ENCODE measurements at regions not wholly inside any gene's neighbourhood (a gene's known extent, or its start where the extent isn't known, plus 50 kb on each side); places are given as distances from the start of the nearest gene placed in this dataset.
"Not testable (repeated sequence)": the region's sequence is repeated elsewhere in the genome, so short reads cannot be mapped to it uniquely, and the experiment has no call there.

DNA sequence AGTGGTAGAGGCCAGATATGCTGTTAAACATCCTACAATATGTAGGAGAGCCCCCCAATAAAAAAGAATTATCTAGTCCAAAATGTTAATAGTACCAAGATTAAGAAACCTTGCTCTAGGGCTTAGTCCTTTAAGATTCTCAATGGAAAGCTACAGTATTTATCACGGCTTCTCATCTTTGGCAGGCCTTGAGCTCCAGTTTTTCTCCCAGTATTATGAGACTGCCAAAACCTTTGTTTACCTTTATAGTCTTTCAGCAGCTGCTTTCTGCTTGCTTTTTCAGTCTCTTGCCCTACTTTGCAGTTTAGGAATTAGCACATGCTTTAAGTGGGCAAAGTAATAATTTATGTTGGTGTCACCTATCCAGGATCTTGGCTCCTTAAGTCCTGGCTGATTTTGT lies 59.7 kb downstream of the NHLRC1 start:
- Mint-ChIP-seq H3K27ac (no peak overlapping the region), H3K36me3 (no peaks in the 10 kb centered on the region), H3K9me3 (no peaks in the 10 kb centered on the region), H3K27me3 (no peaks in the 10 kb centered on the region), H3K4me3 (no peak overlapping the region), H3K4me1 (no peaks in the 10 kb centered on the region)
- CTCF ChIA-PET, result no interaction called here
- no peak for DNase-seq

DNA sequence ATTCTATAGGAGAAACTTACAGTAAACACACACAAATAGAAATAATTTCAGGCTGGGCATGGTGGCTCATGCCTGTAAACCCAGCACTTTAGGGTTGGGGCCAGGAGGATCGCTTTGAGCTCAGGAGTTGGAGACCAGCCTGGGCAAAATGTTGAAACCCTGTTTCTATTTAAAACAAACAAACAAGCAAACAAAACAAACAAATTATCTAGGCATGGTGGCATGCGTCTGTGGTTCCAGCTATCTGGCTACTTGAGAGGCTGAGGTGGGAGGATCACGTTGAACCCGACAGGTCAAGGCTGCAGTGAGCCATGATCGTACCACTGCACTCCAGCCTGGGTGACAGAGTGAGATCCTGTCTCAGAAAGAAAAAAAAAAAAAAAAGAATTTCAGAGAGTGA lies 64.0 kb downstream of the NHLRC1 start:
- no peak overlapping the region for H3K4me3 Mint-ChIP-seq
- no peaks in the 10 kb centered on the region for H3K4me1 Mint-ChIP-seq
- DNase-seq, result no peak
- H3K27me3 Mint-ChIP-seq, result no peaks in the 10 kb centered on the region
- CTCF ChIA-PET, result no interaction called here
- H3K9me3 Mint-ChIP-seq, result no peaks in the 10 kb centered on the region
- H3K27ac Mint-ChIP-seq, result no peak overlapping the region
- no peaks in the 10 kb centered on the region for H3K36me3 Mint-ChIP-seq

DNA sequence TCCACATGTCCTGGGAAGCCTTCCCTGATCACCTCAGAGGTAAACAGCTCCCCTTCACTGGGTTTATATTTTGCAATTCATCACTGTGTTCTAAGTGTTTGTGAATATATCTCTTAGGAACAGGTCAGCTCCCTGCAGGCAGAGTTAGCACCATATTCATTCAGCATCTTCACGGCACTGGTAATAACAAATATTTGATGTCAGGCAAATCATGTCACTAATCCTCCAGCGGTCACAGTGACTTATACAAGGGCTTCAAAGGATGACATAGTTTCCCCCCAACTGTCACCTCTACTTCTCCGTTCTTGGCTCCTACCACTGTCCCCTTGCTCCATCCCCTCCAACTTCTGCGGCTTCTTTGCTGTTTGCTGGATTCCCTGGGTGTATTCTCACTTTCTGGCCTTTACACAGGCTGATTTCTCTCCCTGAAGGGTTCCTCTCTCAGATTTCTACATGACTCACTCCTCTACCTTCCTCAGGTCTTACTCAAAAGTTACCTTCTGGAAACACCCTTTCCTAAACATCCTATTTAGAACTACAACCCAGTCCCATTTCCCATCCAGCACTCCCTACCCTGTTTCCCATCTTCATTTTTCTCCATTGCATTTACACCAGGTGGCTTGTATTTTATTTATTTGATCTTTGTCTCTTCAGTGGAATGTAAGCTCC lies 66.6 kb downstream of the NHLRC1 start:
- CTCF ChIA-PET, result no interaction called here
- no peaks in the 10 kb centered on the region for H3K4me1 Mint-ChIP-seq
- no peak for DNase-seq
- no peak overlapping the region for H3K27ac Mint-ChIP-seq
- no peaks in the 10 kb centered on the region for H3K9me3 Mint-ChIP-seq
- no peak overlapping the region for H3K4me3 Mint-ChIP-seq
- H3K36me3 Mint-ChIP-seq, result no peaks in the 10 kb centered on the region
- no peaks in the 10 kb centered on the region for H3K27me3 Mint-ChIP-seq

DNA sequence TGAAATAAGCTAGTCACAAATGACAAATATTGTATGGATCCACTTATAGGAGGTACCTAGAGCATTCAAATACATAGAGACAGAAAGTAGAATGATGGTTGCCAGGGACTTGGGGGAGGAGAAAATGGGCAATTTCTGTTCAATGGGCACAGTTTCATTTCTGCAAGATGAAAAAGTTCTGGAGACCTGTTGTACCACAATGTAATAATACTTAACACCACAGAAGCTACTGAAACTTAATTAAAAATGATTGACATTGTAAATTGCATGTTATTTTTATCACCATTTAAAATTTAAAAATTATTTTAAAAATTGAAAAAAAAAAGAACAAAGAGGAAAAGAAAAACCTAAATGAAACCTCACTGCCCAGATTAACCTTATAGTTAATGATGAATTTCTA lies 67.4 kb downstream of the NHLRC1 start:
- Mint-ChIP-seq H3K4me1 (no peaks in the 10 kb centered on the region), H3K27me3 (no peaks in the 10 kb centered on the region), H3K36me3 (no peaks in the 10 kb centered on the region), H3K27ac (no peak overlapping the region), H3K9me3 (no peaks in the 10 kb centered on the region), H3K4me3 (no peak overlapping the region)
- no peak for DNase-seq
- CTCF ChIA-PET, result no interaction called here

DNA sequence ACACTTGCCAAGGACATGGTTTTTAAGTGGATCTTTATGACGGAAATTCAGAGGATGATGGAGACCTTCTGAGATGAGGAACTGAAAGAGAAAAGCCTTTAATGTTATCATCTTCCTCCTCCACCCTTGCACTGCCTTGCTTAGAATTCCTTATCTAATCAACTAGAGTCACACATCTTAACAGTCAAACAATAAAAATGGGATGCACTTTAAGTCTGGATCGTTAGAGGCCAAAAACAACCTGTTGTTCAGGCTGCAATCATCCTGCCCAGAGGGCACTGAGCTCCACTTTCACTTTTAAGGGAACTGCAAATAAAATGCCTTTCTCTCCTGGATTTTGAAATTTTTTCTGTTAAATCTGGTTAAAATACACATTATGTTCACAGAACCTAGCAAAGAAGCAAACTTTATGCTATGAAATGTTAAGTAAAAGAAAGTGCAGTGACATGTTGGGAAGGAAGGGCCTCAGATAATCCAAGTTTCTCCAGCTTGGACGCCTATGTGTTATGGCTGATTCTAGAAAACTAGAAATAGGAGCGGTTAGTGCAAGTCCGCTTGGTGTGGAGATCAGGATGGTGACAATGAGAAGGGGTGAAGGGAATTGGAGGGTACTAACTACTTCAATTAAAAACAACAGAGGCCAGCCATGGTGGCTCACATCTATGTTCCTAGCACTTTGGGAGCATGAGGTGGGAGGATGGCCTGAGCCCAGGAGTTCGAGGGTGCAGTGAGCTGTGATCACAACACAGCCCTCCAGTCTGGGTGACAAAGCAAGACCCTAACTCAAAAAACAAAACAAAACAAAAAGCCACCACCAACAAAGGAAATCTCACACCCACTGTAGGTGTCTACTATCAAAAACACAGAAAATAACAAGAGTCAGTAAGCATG lies 66.4 kb upstream of the KIF13A start:
- Mint-ChIP-seq H3K9me3 (no peaks in the 10 kb centered on the region), H3K27me3 (no peaks in the 10 kb centered on the region), H3K36me3 (no peaks in the 10 kb centered on the region), H3K27ac (no peak overlapping the region), H3K4me3 (no peak overlapping the region), H3K4me1 (no peaks in the 10 kb centered on the region)
- CTCF ChIA-PET, result no interaction called here
- no peak for DNase-seq

DNA sequence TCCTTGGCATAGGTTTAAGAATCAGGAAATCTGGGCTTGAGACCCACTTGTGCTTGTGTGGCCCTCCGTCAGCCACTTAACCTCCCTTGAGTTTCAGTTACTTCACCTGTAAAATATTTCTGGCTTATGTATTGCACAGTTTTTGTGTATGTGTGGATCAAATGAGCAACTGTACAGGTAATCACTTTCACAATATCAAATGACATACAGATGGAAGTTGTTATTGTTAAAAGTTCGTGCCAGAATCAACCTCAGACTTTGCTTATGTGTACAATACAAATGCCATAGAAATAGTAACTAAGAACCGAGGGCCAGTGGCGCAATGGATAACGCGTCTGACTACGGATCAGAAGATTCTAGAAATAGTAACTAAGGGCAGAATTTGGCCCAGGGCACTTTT lies 65.6 kb upstream of the KIF13A start:
- DNase-seq, result no peak
- H3K9me3 Mint-ChIP-seq, result no peaks in the 10 kb centered on the region
- no peaks in the 10 kb centered on the region for H3K4me1 Mint-ChIP-seq
- H3K4me3 Mint-ChIP-seq, result no peak overlapping the region
- CTCF ChIA-PET, result no interaction called here
- H3K27ac Mint-ChIP-seq, result no peak overlapping the region
- no peaks in the 10 kb centered on the region for H3K36me3 Mint-ChIP-seq
- H3K27me3 Mint-ChIP-seq, result no peaks in the 10 kb centered on the region

DNA sequence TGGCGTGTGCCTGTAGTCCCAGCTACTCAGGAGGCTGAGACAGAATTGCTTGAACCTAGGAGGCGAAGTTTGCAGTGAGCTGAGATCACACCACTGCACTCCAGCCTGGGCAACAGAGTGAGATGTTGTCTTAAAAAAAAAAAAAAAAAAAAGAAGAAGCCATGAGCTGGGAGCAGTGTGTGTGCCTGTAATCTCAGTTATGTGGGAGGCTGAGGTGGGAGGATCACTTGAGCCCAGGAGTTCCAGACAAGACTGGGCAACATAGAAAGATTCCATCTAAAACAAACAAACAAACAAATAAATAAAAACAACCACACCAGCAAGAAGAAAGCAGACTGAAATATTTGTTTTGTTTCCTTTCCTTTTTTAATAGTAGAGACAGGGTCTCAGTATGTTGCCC lies 62.2 kb upstream of the KIF13A start:
- no peak for DNase-seq
- Mint-ChIP-seq H3K27ac (no peak overlapping the region), H3K4me3 (no peak overlapping the region), H3K4me1 (no peaks in the 10 kb centered on the region), H3K27me3 (no peaks in the 10 kb centered on the region), H3K9me3 (no peaks in the 10 kb centered on the region), H3K36me3 (no peaks in the 10 kb centered on the region)
- CTCF ChIA-PET, result no interaction called here

DNA sequence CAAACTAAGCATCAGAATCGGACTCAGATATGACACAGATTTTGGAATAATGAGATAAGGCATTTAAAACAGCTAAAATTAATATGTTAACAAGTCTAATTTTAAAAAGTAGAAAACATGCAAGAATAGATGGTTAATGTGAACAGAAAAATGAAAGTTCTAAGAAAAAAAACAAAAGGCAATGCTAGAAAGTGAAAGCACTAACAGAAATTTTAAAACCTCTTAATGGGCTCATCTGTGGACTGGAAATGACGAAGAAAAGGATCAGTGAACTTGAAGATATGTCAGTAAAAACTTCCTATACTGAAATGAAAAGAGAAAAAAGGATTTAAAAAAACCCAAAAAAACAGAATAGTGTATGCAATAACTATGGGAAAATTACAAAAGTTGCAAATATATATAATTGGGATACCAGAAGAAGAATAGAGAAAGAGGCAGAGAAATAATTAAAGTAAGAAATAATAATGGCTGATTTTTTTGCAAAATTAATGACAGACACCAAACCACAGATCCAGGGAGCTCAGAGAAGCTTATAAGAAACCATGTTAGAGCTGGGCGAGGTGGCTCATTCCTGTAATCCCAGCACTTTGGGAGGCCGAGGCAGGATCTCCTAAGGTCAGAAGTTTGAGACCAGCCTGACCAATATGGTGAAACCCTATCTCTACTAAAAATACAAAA lies 61.7 kb upstream of the KIF13A start:
- H3K27me3 Mint-ChIP-seq, result no peaks in the 10 kb centered on the region
- no peaks in the 10 kb centered on the region for H3K4me1 Mint-ChIP-seq
- no peak overlapping the region for H3K4me3 Mint-ChIP-seq
- no peak overlapping the region for H3K27ac Mint-ChIP-seq
- CTCF ChIA-PET, result no interaction called here
- no peak for DNase-seq
- H3K36me3 Mint-ChIP-seq, result no peaks in the 10 kb centered on the region
- H3K9me3 Mint-ChIP-seq, result no peaks in the 10 kb centered on the region

DNA sequence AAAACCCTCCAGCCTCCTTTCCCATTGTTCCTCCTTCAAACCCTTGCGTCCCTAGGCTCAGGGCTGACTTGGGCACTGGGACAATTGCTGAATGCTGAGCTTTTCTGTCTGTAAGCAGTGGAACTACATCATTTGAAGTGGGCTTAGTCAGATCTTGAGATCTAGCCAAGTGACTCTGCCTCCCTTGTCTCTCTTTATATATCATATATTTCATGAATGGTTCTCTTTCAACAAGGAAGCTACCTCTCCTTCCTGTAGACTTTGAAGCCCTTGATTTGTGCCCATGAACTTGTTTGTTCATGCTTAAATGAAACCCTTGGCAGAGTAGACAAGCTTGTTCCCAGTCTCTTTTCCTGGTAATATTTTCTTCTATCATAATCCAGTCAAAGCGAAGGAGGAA lies 60.0 kb upstream of the KIF13A start:
- Mint-ChIP-seq H3K9me3 (no peaks in the 10 kb centered on the region), H3K27ac (no peak overlapping the region), H3K4me3 (no peak overlapping the region), H3K4me1 (no peaks in the 10 kb centered on the region), H3K36me3 (no peaks in the 10 kb centered on the region), H3K27me3 (no peaks in the 10 kb centered on the region)
- DNase-seq, result no peak
- CTCF ChIA-PET, result no interaction called here

DNA sequence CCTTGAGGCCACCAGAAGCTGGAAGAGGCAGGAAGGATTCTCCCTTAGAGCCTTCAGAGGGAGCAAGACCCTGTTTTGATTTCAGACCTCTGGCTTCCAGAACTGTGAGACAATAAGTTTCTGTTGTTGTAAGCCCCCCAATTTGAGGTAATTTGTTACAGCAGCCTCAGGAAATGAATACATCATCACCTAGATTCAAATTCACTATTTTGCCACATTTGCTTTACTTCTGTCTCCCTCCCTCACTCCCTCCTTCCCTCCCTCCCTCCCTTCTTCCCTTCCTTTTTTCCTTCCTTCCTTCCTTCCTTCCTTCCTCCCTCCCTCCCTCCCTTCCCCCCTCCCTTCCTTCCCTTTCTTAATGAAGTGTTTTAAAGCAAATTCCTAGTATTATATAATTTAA lies 58.1 kb upstream of the KIF13A start:
- Mint-ChIP-seq H3K27ac (no peak overlapping the region), H3K4me3 (no peak overlapping the region), H3K36me3 (no peaks in the 10 kb centered on the region), H3K4me1 (no peaks in the 10 kb centered on the region), H3K27me3 (no peaks in the 10 kb centered on the region), H3K9me3 (no peaks in the 10 kb centered on the region)
- CTCF ChIA-PET, result no interaction called here
- no peak for DNase-seq

DNA sequence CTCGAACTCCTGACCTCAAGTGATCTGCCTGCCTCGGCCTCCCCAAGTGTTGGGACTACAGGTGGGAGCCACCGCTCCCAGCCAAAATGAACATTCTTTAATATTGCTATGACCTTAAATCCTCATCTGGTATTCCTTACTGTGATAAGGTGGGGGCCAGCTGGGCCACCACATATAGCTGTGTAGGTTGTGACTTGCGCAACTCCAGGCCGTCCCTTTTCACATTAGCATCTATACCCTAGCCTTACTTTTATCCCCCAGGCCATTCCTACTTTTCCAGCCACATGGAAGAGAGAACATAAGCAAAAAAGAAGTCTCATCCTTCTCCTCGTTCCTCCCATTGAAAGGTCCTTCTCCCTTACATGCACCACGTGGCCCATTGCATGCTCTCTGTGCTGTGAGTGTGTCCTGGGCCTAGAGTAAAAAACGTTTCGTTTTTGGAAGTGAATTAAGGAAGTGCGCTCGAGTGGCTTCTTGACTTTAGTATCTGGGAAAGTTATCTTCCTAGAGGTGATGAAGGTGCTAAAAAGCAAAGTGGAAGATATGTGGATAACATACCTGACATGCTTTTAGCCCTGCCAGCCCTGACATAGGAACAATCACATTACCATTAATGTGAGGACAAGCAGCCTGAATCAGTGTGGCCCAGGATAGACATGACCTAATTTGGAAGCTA lies 56.8 kb upstream of the KIF13A start:
- DNase-seq, result no peak
- Mint-ChIP-seq H3K36me3 (no peaks in the 10 kb centered on the region), H3K4me3 (no peak overlapping the region), H3K9me3 (no peaks in the 10 kb centered on the region), H3K4me1 (no peaks in the 10 kb centered on the region), H3K27ac (no peak overlapping the region), H3K27me3 (no peaks in the 10 kb centered on the region)
- CTCF ChIA-PET, result no interaction called here

DNA sequence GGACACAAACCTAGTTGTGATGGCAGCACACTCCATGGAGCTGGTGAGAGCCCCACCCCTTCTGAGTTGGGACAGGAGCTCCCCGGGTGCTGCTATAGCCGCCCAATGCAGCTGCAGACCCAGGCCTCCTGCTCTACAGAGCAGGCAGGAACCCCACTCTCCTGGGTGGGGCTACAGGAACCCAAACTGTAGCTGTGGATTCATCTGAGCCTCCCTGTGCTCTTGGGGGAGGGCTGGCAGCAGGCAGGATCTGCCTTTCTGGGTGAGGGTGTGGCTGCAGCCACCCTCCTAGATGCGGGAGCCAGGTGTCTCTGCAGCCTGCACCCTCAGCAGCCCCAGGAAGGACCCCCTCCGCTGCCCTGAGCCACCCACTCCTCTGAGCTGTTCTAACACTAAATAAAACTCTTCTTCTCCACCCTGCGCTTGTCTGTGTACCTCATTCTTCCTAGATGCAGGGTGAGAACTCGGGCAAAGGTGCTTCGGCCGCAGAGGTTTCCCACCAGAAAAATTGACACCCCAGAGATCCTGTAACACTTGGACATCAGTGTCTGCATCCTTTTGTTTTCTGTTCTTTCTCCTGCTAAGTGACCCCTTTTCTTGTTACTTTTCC lies 55.2 kb upstream of the KIF13A start:
- no peak for DNase-seq
- peak overlapping the region; percentile 20 for H3K27ac Mint-ChIP-seq
- no peaks in the 10 kb centered on the region for H3K9me3 Mint-ChIP-seq
- peaks cover 6% of the 10 kb centered on the region for H3K27me3 Mint-ChIP-seq
- H3K4me1 Mint-ChIP-seq, result no peaks in the 10 kb centered on the region
- CTCF ChIA-PET, result no interaction called here
- H3K36me3 Mint-ChIP-seq, result no peaks in the 10 kb centered on the region
- no peak overlapping the region for H3K4me3 Mint-ChIP-seq

DNA sequence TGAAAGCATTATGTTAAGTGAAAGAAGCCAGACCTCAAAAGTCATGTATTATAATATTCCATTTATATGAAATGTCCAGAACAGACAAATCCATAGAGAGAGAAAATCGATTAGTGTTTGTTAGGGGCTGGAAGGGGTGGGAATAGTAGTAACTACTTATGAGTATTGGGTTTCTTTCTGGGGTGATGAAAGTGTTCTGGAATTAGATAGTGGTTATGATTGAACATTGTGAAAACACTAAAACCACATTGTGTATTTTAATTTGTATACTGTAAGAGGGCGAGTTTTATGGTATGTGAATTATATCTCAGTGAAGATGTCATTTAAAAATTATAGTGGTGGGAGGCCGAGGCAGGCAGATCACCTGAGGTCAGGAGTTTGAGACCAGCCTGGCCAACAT lies 52.0 kb upstream of the KIF13A start:
- Mint-ChIP-seq H3K4me1 (no peaks in the 10 kb centered on the region), H3K9me3 (no peaks in the 10 kb centered on the region), H3K36me3 (no peaks in the 10 kb centered on the region), H3K4me3 (no peak overlapping the region), H3K27ac (no peak overlapping the region), H3K27me3 (peaks cover 9% of the 10 kb centered on the region)
- no peak for DNase-seq
- CTCF ChIA-PET, result no interaction called here

DNA sequence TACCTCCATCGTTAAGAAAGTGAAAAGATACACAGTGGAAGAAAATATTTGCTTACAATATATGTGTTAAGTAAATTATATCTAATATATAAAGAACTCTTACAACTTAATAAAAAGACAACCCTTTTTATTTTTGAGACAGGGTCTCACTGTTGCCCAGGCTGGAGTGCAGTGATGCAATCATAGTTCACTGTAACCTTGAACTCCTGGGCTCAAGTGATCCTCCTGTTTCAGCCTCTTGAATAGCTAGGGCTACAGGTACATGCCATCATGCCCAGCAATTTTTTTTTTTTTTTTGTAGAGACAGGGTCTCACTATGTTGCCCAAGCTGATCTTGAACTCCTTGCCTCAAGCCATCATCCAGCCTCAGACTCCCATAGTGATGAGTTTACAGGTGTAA lies 50.8 kb upstream of the KIF13A start:
- H3K36me3 Mint-ChIP-seq, H3K4me1 Mint-ChIP-seq, DNase-seq, H3K9me3 Mint-ChIP-seq, H3K27me3 Mint-ChIP-seq, H3K27ac Mint-ChIP-seq, CTCF ChIA-PET, H3K4me3 Mint-ChIP-seq: not testable (repeated sequence)

All from activated naive CD4-positive, alpha-beta T cell treated with anti-CD3 and anti-CD28 coated beads, Interleukin-2, amount 10 ng/mL, durations not matched to agents 7 days and 5 days (primary cell).